ENCODE measurements at regions not wholly inside any gene's neighbourhood (a gene's known extent, or its start where the extent isn't known, plus 50 kb on each side); places are given as distances from the start of the nearest gene placed in this dataset.

- no peak for TF ChIP-seq CTCF (conservative IDR thresholded peaks at IDR 0.05 in 1 of 2, IDR thresholded peaks at IDR 0.05 in 1 of 2; ENCODE audit: low read depth in 1 of 2, low read length in 2 of 2)
- TF ChIP-seq EZH2 (IDR thresholded peaks at IDR 0.05; ENCODE audit: low read length, missing control alignments) = no peak
These were observed 326.9 kb downstream of the UACA start for GRCh38 chr15:70436428-70436827.
